K562 (cell line): ENCODE measurements at regions not wholly inside any gene's neighbourhood (a gene's known extent, or its start where the extent isn't known, plus 50 kb on each side); places are given as distances from the start of the nearest gene placed in this dataset.

Source experiments
- ATAC-seq: fragments of 200-7000 bp; cut with Tn5 transposase; 3 replicates; pipeline ENCODE4 v1.9.1; 2020; ENCODE audit warnings: moderate library complexity
- BruUV-seq: library from RNA; stranded (reverse); fragments of 400-500 nt; replicated peaks from 2 replicates; lab custom pipeline; 2021; lab: Mats Ljungman, UMichigan
- CTCF ChIA-PET: fragments of 300-600 bp; formaldehyde crosslinking; extraction: SDS; loops from one replicate; lab custom pipeline; 2021; ENCODE audit warnings: low intra/inter-chr PET ratio; lab: Yijun Ruan, JAX
- POLR2A ChIA-PET: fragments of 300-600, 350-650 bp; sonication (Branson Sonifier 250); formaldehyde crosslinking; extraction: SDS; loops from one replicate; lab custom pipeline; 2021; ENCODE audit warnings: antibody characterized with exemption, inconsistent platforms; lab: Yijun Ruan, JAX
- DNase-seq, 4 experiments: peaks; one replicate each; pipeline versions ENCODE4 v3.0.0 to v3.0.0-alpha.2; 2011 to 2018; ENCODE audit warnings: low spot score in 3 of 4, mixed read lengths in 3 of 4; ENCODE audit errors: extremely low read depth in 1 of 4
- FAIRE-seq: peaks from 2 replicates; lab custom pipeline; 2011; peaks lifted over from hg19 to GRCh38; lab: Jason Lieb, UNC
- H2AFZ ChIP-seq: 2 replicates; pipeline ENCODE4 v1.6.0; 2011; ENCODE audit warnings: low read depth, low read length, control low read depth, inconsistent platforms
- H3K27ac ChIP-seq: fragments of 200-600 bp; 3 replicates; pipeline ENCODE4 v1.8.0; 2011; ENCODE audit warnings: low read depth, mild to moderate bottlenecking, control low read depth, inconsistent platforms, low read length, moderate library complexity, mixed read lengths; ENCODE audit errors: extremely low read depth
- H3K27me3 ChIP-seq, 2 experiments: fragments of 300-600 bp in 1 of 2; 2 replicates in 1 of 2; 3 replicates in 1 of 2; pipeline versions ENCODE4 v1.6.0 to v1.8.0; 2011; ENCODE audit warnings: inconsistent platforms in 2 of 2, low read length in 2 of 2, mild to moderate bottlenecking in 1 of 2, mixed read lengths in 1 of 2, moderate library complexity in 1 of 2; ENCODE audit not compliant: control insufficient read depth in 2 of 2, insufficient read depth in 2 of 2
- H3K36me3 ChIP-seq: fragments of 300-600 bp; 3 replicates; pipeline ENCODE4 v1.8.0; 2011; ENCODE audit warnings: mild to moderate bottlenecking, low read length, inconsistent platforms; ENCODE audit not compliant: control insufficient read depth, insufficient read depth
- H3K4me1 ChIP-seq, 2 experiments: fragments of 200-600 bp in 1 of 2; replicated peaks in 1 of 2; 2 replicates in 1 of 2; 3 replicates in 1 of 2; pipeline versions ENCODE4 v1.5.1 to v1.8.0; 2011; ENCODE audit warnings: inconsistent platforms in 2 of 2, low read length in 2 of 2, mild to moderate bottlenecking in 1 of 2, mixed read lengths in 1 of 2, moderate library complexity in 1 of 2; ENCODE audit not compliant: control insufficient read depth in 2 of 2, insufficient read depth in 2 of 2
- H3K4me2 ChIP-seq: 2 replicates; pipeline ENCODE4 v1.6.1; 2011; ENCODE audit warnings: low read length, control low read depth, inconsistent platforms, mixed read lengths; ENCODE audit not compliant: insufficient read depth
- H3K4me3 ChIP-seq: fragments of 200-600 bp; sonication (generic), shearing (Covaris generic); 2 replicates; pipeline ENCODE4 v1.5.1; 2016; ENCODE audit warnings: control low read depth, inconsistent platforms
- H3K79me2 ChIP-seq: fragments of 200-600 bp; 3 replicates; pipeline ENCODE4 v1.8.0; 2011; ENCODE audit warnings: low read length, inconsistent platforms; ENCODE audit not compliant: control insufficient read depth, insufficient read depth
- H3K9ac ChIP-seq, 2 experiments: 2 replicates each; pipeline versions ENCODE4 v1.6.0 to v1.6.1; 2011; ENCODE audit warnings: low read depth in 2 of 2, low read length in 2 of 2, control low read depth in 1 of 2, inconsistent platforms in 1 of 2, mild to moderate bottlenecking in 1 of 2, mixed read lengths in 1 of 2; ENCODE audit not compliant: insufficient read depth in 1 of 2
- H3K9me1 ChIP-seq: one replicate; pipeline ENCODE4 v1.6.0; 2011; ENCODE audit warnings: inconsistent platforms, mild to moderate bottlenecking, low read length, moderate library complexity; ENCODE audit not compliant: control insufficient read depth, insufficient read depth
- H3K9me3 ChIP-seq: replicated peaks from 2 replicates; pipeline ENCODE4 v1.5.1; 2011; ENCODE audit warnings: low read depth, low read length, inconsistent platforms; ENCODE audit not compliant: control insufficient read depth, insufficient read depth
- H4K20me1 ChIP-seq: replicated peaks from 2 replicates; pipeline ENCODE4 v1.6.1; 2011; ENCODE audit warnings: low read length, inconsistent platforms, mixed read lengths; ENCODE audit not compliant: control insufficient read depth, insufficient read depth
- E2F8 ChIP-seq: fragments of 450-650 bp; IDR thresholded peaks from 2 replicates; pipeline ENCODE4 v1.7.1; 2018; ENCODE audit warnings: mild to moderate bottlenecking, low read depth; ENCODE audit not compliant: partially characterized antibody
- E4F1 ChIP-seq: fragments of 250-450 bp; sonication (Bioruptor Pico); IDR thresholded peaks from 2 replicates; pipeline ENCODE4 v1.5.0; 2021; ENCODE audit warnings: mild to moderate bottlenecking, borderline replicate concordance
- MGA ChIP-seq: fragments of 450-650 bp; IDR thresholded peaks from 2 replicates; pipeline ENCODE4 v1.6.1; 2016; ENCODE audit warnings: mild to moderate bottlenecking, moderate library complexity
- POLR2B ChIP-seq: fragments of 450-650 bp; IDR thresholded peaks from 2 replicates; pipeline ENCODE4 v1.6.1; 2018; ENCODE audit warnings: low read depth; ENCODE audit not compliant: partially characterized antibody
- WGBS: fragments of 100-300 bp; shearing (Covaris generic); methylation state at CpG from one replicate; pipeline ENCODE4 v1.1.6; 2016; ENCODE audit warnings: low coverage, mixed read lengths; ENCODE audit not compliant: insufficient coverage; ENCODE audit errors: missing lambda C conversion rate; 5-methylcytosine and 5-hydroxymethylcytosine counted together
- in situ Hi-C: fragments of 300-500 bp; cut with MboI; formaldehyde crosslinking; loops from 4 replicates; pipeline ENCODE4 v1.15.0; 2018; ENCODE audit warnings: inconsistent platforms, mixed read lengths
- intact Hi-C: fragments of 100-400 bp; cut with micrococcal nuclease; formaldehyde crosslinking; loops from 2 replicates; pipeline ENCODE4 v1.14.2; 2022

GRCh38 chrX:30153175-30153880, 62.0 kb upstream of the MAGEB2 start:
- H3K27me3 ChIP-seq = peaks cover 0 to 5% of the 10 kb centered on the region in 2 experiments; a peak in 1 of 5 replicates
- H3K4me3 ChIP-seq = no peak overlapping the region
- no TSS peak for BruUV-seq
- no peaks in the 10 kb centered on the region for H3K36me3 ChIP-seq
- H3K4me2 ChIP-seq = no peak overlapping the region
- POLR2A ChIA-PET = no interaction called here
- no peak for DNase-seq
- intact Hi-C loops (no loop called here), in situ Hi-C loops (no loop called here)
- no peak for FAIRE-seq
- CTCF ChIA-PET = interaction anchor here (0.6 kb wide), 1 partner anchor 338 kb away, joined by 3 read pairs; no protein-coding TSS in a partner anchor
- no peak overlapping the region for H3K9ac ChIP-seq
- no peaks in the 10 kb centered on the region for H4K20me1 ChIP-seq
- H3K4me1 ChIP-seq = no peaks in the 10 kb centered on the region
- H3K79me2 ChIP-seq = no peaks in the 10 kb centered on the region
- H3K9me1 ChIP-seq = no peaks in the 10 kb centered on the region
- 1% methylated on average over 7 of the region's 7 CpGs for WGBS
- no peak overlapping the region for H3K27ac ChIP-seq
- no peaks in the 10 kb centered on the region for H3K9me3 ChIP-seq
- ATAC-seq = no peak
- H2AFZ ChIP-seq = no peak overlapping the region
- TF ChIP-seq MGA (no peak), POLR2B (no peak), E2F8 (no peak), E4F1 (CRISPR knock-in tag) (no peak)
